Ishikawa (cell line): ENCODE measurements at regions not wholly inside any gene's neighbourhood (a gene's known extent, or its start where the extent isn't known, plus 50 kb on each side); places are given as distances from the start of the nearest gene placed in this dataset.

Experiments
- CEBPB ChIP-seq: IDR thresholded peaks from 2 replicates; pipeline ENCODE4 v1.6.1; 2012
- CREB1 ChIP-seq: IDR thresholded peaks from 2 replicates; pipeline ENCODE4 v1.6.1; 2012; ENCODE audit warnings: low read depth
- EGR1 ChIP-seq: IDR thresholded peaks from 2 replicates; pipeline ENCODE4 v1.6.1; 2012
- EP300 ChIP-seq: IDR thresholded peaks from 2 replicates; pipeline ENCODE4 v1.6.1; 2012; ENCODE audit warnings: borderline replicate concordance
- FOXM1 ChIP-seq: IDR thresholded peaks from 2 replicates; pipeline ENCODE4 v1.6.1; 2012; ENCODE audit warnings: low read depth, borderline replicate concordance
- MAX ChIP-seq: IDR thresholded peaks from 2 replicates; pipeline ENCODE4 v1.6.1; 2012
- NFIC ChIP-seq: IDR thresholded peaks from 2 replicates; pipeline ENCODE4 v1.6.1; 2012
- RAD21 ChIP-seq: IDR thresholded peaks from 2 replicates; pipeline ENCODE4 v1.6.1; 2012; ENCODE audit warnings: low read depth
- TAF1 ChIP-seq: IDR thresholded peaks from 2 replicates; pipeline ENCODE4 v1.6.1; 2012; ENCODE audit warnings: low read depth, mild to moderate bottlenecking
- TCF12 ChIP-seq: IDR thresholded peaks from 2 replicates; pipeline ENCODE4 v1.6.1; 2012; ENCODE audit warnings: low read depth
- TEAD4 ChIP-seq: IDR thresholded peaks from 2 replicates; pipeline ENCODE4 v1.6.1; 2012
- USF1 ChIP-seq: IDR thresholded peaks from 2 replicates; pipeline ENCODE4 v1.6.1; 2012
- YY1 ChIP-seq: IDR thresholded peaks from 2 replicates; pipeline ENCODE4 v1.6.1; 2012; ENCODE audit warnings: low read depth
- ZBTB7A ChIP-seq: IDR thresholded peaks from 2 replicates; pipeline ENCODE4 v1.6.1; 2012; ENCODE audit warnings: low read depth
- TF ChIP-seq, protein P1 (sequence below): IDR thresholded peaks from 2 replicates; pipeline ENCODE4 v1.6.1; 2012; ENCODE audit warnings: low read depth, mild to moderate bottlenecking

DNA sequence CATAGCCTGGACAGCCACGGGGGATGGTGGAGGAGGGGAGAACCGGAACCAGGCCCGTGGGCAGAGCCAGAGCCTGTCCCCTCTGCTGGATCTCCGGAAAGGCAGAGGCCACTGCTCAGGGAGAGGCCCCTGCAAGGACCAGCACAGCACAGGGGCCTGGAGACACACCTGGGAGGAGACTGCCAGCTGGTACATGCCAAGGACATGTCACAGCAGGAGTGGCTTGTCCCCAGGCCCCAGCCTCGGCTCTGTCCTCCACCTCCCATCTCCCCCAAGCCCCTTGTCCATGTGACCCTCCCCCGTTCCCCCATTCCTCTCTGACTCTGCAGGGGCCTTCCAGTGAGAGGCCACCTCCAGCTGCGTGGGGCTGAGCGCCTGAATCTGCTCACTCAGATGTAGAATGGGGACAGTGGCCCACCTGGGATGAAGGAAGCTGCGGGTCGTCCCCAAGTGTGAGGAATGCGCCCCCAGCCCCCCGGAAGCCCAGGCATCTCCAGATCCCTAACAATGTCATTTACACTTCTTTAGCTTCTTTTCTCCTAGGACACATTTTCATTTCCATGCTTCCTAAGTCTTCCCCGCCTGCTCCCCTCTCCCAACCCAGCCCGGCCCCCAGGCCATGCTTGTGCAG is 349.6 kb upstream of the IRX2 start:
- TF ChIP-seq CREB1 (no peak), FOXM1 (no peak), YY1 (no peak), TCF12 (no peak), EGR1 (no peak), USF1 (no peak), EP300 (no peak), RAD21 (no peak), TAF1 (no peak), MAX (no peak), TEAD4 (no peak), NFIC (no peak), CEBPB (no peak), ZBTB7A (no peak)
- TF ChIP-seq, protein P1, sequence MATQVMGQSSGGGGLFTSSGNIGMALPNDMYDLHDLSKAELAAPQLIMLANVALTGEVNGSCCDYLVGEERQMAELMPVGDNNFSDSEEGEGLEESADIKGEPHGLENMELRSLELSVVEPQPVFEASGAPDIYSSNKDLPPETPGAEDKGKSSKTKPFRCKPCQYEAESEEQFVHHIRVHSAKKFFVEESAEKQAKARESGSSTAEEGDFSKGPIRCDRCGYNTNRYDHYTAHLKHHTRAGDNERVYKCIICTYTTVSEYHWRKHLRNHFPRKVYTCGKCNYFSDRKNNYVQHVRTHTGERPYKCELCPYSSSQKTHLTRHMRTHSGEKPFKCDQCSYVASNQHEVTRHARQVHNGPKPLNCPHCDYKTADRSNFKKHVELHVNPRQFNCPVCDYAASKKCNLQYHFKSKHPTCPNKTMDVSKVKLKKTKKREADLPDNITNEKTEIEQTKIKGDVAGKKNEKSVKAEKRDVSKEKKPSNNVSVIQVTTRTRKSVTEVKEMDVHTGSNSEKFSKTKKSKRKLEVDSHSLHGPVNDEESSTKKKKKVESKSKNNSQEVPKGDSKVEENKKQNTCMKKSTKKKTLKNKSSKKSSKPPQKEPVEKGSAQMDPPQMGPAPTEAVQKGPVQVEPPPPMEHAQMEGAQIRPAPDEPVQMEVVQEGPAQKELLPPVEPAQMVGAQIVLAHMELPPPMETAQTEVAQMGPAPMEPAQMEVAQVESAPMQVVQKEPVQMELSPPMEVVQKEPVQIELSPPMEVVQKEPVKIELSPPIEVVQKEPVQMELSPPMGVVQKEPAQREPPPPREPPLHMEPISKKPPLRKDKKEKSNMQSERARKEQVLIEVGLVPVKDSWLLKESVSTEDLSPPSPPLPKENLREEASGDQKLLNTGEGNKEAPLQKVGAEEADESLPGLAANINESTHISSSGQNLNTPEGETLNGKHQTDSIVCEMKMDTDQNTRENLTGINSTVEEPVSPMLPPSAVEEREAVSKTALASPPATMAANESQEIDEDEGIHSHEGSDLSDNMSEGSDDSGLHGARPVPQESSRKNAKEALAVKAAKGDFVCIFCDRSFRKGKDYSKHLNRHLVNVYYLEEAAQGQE: no peak

DNA sequence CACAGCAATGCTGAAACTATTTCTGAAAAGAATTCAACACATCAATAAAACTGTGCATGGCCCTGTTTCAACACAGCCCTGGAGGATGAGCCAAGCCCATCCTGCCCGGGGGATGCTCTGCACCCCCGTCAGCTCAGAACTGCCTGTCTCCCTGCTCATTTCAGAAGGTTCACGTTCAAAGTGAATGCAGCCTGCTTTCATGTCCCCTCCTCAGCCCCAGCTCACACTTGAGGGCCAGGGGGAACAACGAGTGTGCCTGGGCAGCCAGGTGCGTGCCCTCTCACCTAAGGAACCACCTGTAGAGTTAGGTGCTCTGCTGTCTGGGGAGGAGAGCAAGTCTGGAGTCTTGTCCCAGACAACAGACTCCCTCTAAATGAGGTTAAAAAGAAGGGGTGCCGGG is 348.5 kb upstream of the IRX2 start:
- TF ChIP-seq MAX: no peak
- TF ChIP-seq NFIC: no peak
- TF ChIP-seq TEAD4: no peak

DNA sequence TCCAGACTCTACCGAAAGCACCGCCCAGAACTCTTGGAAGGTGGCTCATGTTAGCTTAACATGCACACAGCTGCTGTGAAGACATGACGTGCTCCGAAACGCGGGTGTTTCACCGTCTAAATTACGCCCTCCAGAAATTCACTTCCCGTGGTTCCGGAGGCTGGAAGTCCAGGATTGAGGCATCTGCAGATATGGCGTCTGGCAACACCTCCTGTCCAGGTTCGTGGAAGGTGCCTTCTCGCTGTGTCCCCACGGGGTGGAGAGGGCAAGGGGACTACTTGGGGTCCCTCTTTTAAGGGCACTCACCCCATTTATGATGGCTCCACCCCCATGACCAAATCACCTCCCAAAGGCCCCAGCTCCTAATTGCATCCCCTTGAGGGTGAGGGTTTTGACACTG is 348.0 kb upstream of the IRX2 start:
- TF ChIP-seq MAX (no peak), NFIC (no peak), EGR1 (no peak), FOXM1 (no peak)

- no peak for TF ChIP-seq ZBTB7A
- TF ChIP-seq MAX: no peak
- TF ChIP-seq, protein P1: no peak
- no peak for TF ChIP-seq NFIC
- TF ChIP-seq CREB1: no peak
- no peak for TF ChIP-seq USF1
- no peak for TF ChIP-seq TCF12
- no peak for TF ChIP-seq EGR1
- TF ChIP-seq EP300: no peak
- TF ChIP-seq TAF1: no peak
- no peak for TF ChIP-seq YY1
- TF ChIP-seq RAD21: no peak
- TF ChIP-seq FOXM1: no peak
- TF ChIP-seq CEBPB: no peak
- no peak for TF ChIP-seq TEAD4
These were observed 347.3 kb upstream of the IRX2 start for GRCh38 chr5:3098821-3099220.

DNA sequence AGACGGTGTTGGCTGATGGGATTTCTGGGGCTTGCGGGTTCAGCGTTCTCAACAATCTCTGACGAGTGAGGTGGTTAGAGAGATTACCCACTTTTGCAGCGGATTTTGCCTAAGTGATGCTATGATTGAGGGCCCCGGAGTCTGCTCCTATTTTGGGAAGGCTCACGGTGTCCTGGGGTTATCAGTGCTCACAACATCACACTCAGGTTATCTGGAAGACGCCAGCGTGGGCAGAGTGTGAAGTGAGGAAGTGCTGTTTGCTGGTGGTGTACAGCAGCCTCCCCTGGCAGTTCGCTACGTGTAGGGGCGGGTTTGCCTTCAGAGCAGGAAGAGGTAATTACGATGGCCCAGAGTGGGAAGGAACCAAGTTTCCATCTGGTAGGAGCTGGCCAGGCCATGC is 341.2 kb upstream of the IRX2 start:
- TF ChIP-seq, protein P1: no peak
- TF ChIP-seq TCF12: no peak
- no peak for TF ChIP-seq FOXM1
- no peak for TF ChIP-seq CREB1
- TF ChIP-seq TEAD4: no peak
- TF ChIP-seq MAX: no peak
- no peak for TF ChIP-seq RAD21
- no peak for TF ChIP-seq NFIC
- no peak for TF ChIP-seq EP300
- TF ChIP-seq ZBTB7A: no peak
- TF ChIP-seq YY1: no peak
- TF ChIP-seq USF1: no peak
- no peak for TF ChIP-seq TAF1
- TF ChIP-seq EGR1: no peak
- no peak for TF ChIP-seq CEBPB
